ENCODE measurements at regions not wholly inside any gene's neighbourhood (a gene's known extent, or its start where the extent isn't known, plus 50 kb on each side); places are given as distances from the start of the nearest gene placed in this dataset.
"Not testable (repeated sequence)": the region's sequence is repeated elsewhere in the genome, so short reads cannot be mapped to it uniquely, and the experiment has no call there.

- Histone ChIP-seq H3K9me3 (ENCODE audit: low read depth, low read length, poor library complexity, severe bottlenecking) (no peaks in the 10 kb centered on the region), H3K4me3 (ENCODE audit: low read depth, low read length, poor library complexity, severe bottlenecking) (no peak overlapping the region), H3K27me3 (replicated peaks; ENCODE audit: insufficient read depth, low read depth, low read length, poor library complexity) (peaks cover 5% of the 10 kb centered on the region), H3K4me1 (ENCODE audit: insufficient read depth, low read length, poor library complexity, severe bottlenecking) (no peaks in the 10 kb centered on the region), H3K27ac (ENCODE audit: low read depth, low read length, poor library complexity, severe bottlenecking) (no peak overlapping the region), H3K36me3 (ENCODE audit: insufficient read depth, low read length, poor library complexity, severe bottlenecking) (no peaks in the 10 kb centered on the region)
- no TSS peak for BruUV-seq (replicated peaks)
- ChIA-PET POLR2A (ENCODE audit: low non-redundant PET) (no interaction called here), CTCF (no interaction called here)
- intact Hi-C loops (cut with micrococcal nuclease; ENCODE audit: unreplicated experiment): no loop called here
- DNase-seq (ENCODE audit: low spot score): no peak
- TF ChIP-seq EZH2 (IDR thresholded peaks at IDR 0.05; ENCODE audit: borderline replicate concordance, low read depth, low read length, poor library complexity, severe bottlenecking) (no peak), CTCF (conservative IDR thresholded peaks at IDR 0.05; ENCODE audit: low read depth, low read length) (no peak)
These were observed 752.4 kb upstream of the SLC8A1 start for GRCh38 chr2:41204315-41204714.

GRCh38 chr2:41206004-41206403 is 754.1 kb upstream of the SLC8A1 start:
- intact Hi-C loops (cut with micrococcal nuclease; ENCODE audit: unreplicated experiment): no loop called here
- H3K36me3 ChIP-seq (ENCODE audit: insufficient read depth, low read length, poor library complexity, severe bottlenecking): no peaks in the 10 kb centered on the region
- H3K4me3 ChIP-seq (ENCODE audit: low read depth, low read length, poor library complexity, severe bottlenecking): no peak overlapping the region
- no peak for TF ChIP-seq CTCF (conservative IDR thresholded peaks at IDR 0.05; ENCODE audit: low read depth, low read length)
- no peak for TF ChIP-seq EZH2 (IDR thresholded peaks at IDR 0.05; ENCODE audit: borderline replicate concordance, low read depth, low read length, poor library complexity, severe bottlenecking)
- H3K9me3 ChIP-seq (ENCODE audit: low read depth, low read length, poor library complexity, severe bottlenecking): no peaks in the 10 kb centered on the region
- no peak for DNase-seq (ENCODE audit: low spot score)
- ChIA-PET CTCF (no interaction called here), POLR2A (ENCODE audit: low non-redundant PET) (no interaction called here)
- BruUV-seq (replicated peaks): no TSS peak
- peaks cover 5% of the 10 kb centered on the region for H3K27me3 ChIP-seq (replicated peaks; ENCODE audit: insufficient read depth, low read depth, low read length, poor library complexity)
- no peak overlapping the region for H3K27ac ChIP-seq (ENCODE audit: low read depth, low read length, poor library complexity, severe bottlenecking)
- no peaks in the 10 kb centered on the region for H3K4me1 ChIP-seq (ENCODE audit: insufficient read depth, low read length, poor library complexity, severe bottlenecking)

- POLR2A ChIA-PET (ENCODE audit: low non-redundant PET): no interaction called here
- H3K4me1 ChIP-seq (ENCODE audit: insufficient read depth, low read length, poor library complexity, severe bottlenecking): no peaks in the 10 kb centered on the region
- no peaks in the 10 kb centered on the region for H3K27me3 ChIP-seq (replicated peaks; ENCODE audit: insufficient read depth, low read depth, low read length, poor library complexity)
- TF ChIP-seq EZH2 (IDR thresholded peaks at IDR 0.05; ENCODE audit: borderline replicate concordance, low read depth, low read length, poor library complexity, severe bottlenecking): no peak
- no peak for TF ChIP-seq CTCF (conservative IDR thresholded peaks at IDR 0.05; ENCODE audit: low read depth, low read length)
- no peak overlapping the region for H3K4me3 ChIP-seq (ENCODE audit: low read depth, low read length, poor library complexity, severe bottlenecking)
- no peaks in the 10 kb centered on the region for H3K9me3 ChIP-seq (ENCODE audit: low read depth, low read length, poor library complexity, severe bottlenecking)
- CTCF ChIA-PET: no interaction called here
- H3K27ac ChIP-seq (ENCODE audit: low read depth, low read length, poor library complexity, severe bottlenecking): no peak overlapping the region
- H3K36me3 ChIP-seq (ENCODE audit: insufficient read depth, low read length, poor library complexity, severe bottlenecking): no peaks in the 10 kb centered on the region
- BruUV-seq (replicated peaks): no TSS peak
- intact Hi-C loops (cut with micrococcal nuclease; ENCODE audit: unreplicated experiment): no loop called here
- DNase-seq (ENCODE audit: low spot score): no peak
These were observed 755.7 kb upstream of the SLC8A1 start for GRCh38 chr2:41207578-41207977.

- CTCF ChIA-PET; intact Hi-C loops (cut with micrococcal nuclease; ENCODE audit: unreplicated experiment); H3K27ac ChIP-seq (ENCODE audit: low read depth, low read length, poor library complexity, severe bottlenecking); H3K27me3 ChIP-seq (replicated peaks; ENCODE audit: insufficient read depth, low read depth, low read length, poor library complexity); H3K9me3 ChIP-seq (ENCODE audit: low read depth, low read length, poor library complexity, severe bottlenecking); DNase-seq (ENCODE audit: low spot score); H3K4me1 ChIP-seq (ENCODE audit: insufficient read depth, low read length, poor library complexity, severe bottlenecking); H3K36me3 ChIP-seq (ENCODE audit: insufficient read depth, low read length, poor library complexity, severe bottlenecking); BruUV-seq (replicated peaks); POLR2A ChIA-PET (ENCODE audit: low non-redundant PET); H3K4me3 ChIP-seq (ENCODE audit: low read depth, low read length, poor library complexity, severe bottlenecking): not testable (repeated sequence)
These were observed 758.1 kb upstream of the SLC8A1 start for GRCh38 chr2:41210030-41210429.

All from A673 (cell line).